Ovary (tissue), 7 donors: ENCODE measurements at regions not wholly inside any gene's neighbourhood (a gene's known extent, or its start where the extent isn't known, plus 50 kb on each side); places are given as distances from the start of the nearest gene placed in this dataset.

ENCODE experiments used
- DNase-seq, 5 donors: peaks; one replicate each; pipeline ENCODE4 v3.0.0-alpha.2; 2019 to 2020
- H3K27ac ChIP-seq, 2 donors: fragments of 200-600 bp; one replicate each; pipeline versions ENCODE4 v1.5.1 to v1.8.0; 2019 to 2022
- H3K27me3 ChIP-seq: fragments of 200-600 bp; one replicate; pipeline ENCODE4 v1.8.0; 2022
- H3K36me3 ChIP-seq: fragments of 200-600 bp; sonication (generic); one replicate; pipeline ENCODE4 v1.5.1; 2019
- H3K4me1 ChIP-seq: one replicate; pipeline ENCODE4 v1.8.1; 2013; ENCODE audit warnings: mild to moderate bottlenecking, moderate library complexity; ENCODE audit not compliant: insufficient read depth
- H3K4me3 ChIP-seq: fragments of 200-600 bp; sonication (generic); one replicate; pipeline ENCODE4 v1.5.1; 2017
- H3K9me3 ChIP-seq, 2 donors: fragments of 200-600 bp in 1 of 2; sonication (generic) in 1 of 2; one replicate each; pipeline versions ENCODE4 v1.5.1 to v1.8.1; 2013 to 2019; ENCODE audit warnings: mild to moderate bottlenecking in 1 of 2, moderate library complexity in 1 of 2
- CTCF ChIP-seq, 3 donors: fragments of 450-650 bp in 2 of 3; fragments of 200-600 bp in 1 of 3; IDR thresholded peaks; one replicate each; pipeline versions ENCODE4 v1.5.1 to v1.8.0; 2016 to 2022; ENCODE audit warnings: antibody characterized with exemption in 3 of 3, mild to moderate bottlenecking in 1 of 3
- EP300 ChIP-seq: sonication (generic); formaldehyde crosslinking; IDR thresholded peaks from one replicate; pipeline ENCODE4 v1.6.1; 2017; ENCODE audit warnings: antibody characterized with exemption
- POLR2A ChIP-seq: fragments of 450-650 bp; IDR thresholded peaks from one replicate; pipeline ENCODE4 v1.6.1; 2017; ENCODE audit warnings: antibody characterized with exemption, mild to moderate bottlenecking, moderate library complexity
- WGBS, 3 donors: extraction: QIAGEN DNeasy Blood & Tissue Kit in 1 of 3; methylation state at CpG; one replicate each; pipeline versions ENCODE4 v1.1.5 to v1.1.7; 2013 to 2017; 5-methylcytosine and 5-hydroxymethylcytosine counted together
- intact Hi-C, 4 donors: fragments of 100-400 bp; cut with DNase I; formaldehyde crosslinking; loops; one replicate each; pipeline versions ENCODE4 v1.11.0 to v1.15.1; 2022 to 2023
- donor health status: DM: no; HTN: no; CAD: no; lungs with moderate emphysema.
- donor health status: DM: no; HTN: no; CAD: no.
- donor health status: Bipolar disorder and iron deficiency.
- donor health status: DM: no; HTN: no; CAD: no.
- donor health status: DM: yes; HTN: yes; CAD: no.

- Histone ChIP-seq H3K27me3 (no peaks in the 10 kb centered on the region), H3K36me3 (no peaks in the 10 kb centered on the region), H3K27ac (no peak overlapping the region), H3K4me3 (no peak overlapping the region), H3K4me1 (no peaks in the 10 kb centered on the region), H3K9me3 (no peaks in the 10 kb centered on the region)
- TF ChIP-seq EP300 (no peak), CTCF (IDR thresholded peaks at IDR 0.05) (no peak), POLR2A (no peak)
- intact Hi-C loops = no loop called here
- DNase-seq = no peak
- 86 to 89% (median 87%) methylated on average over 5 of the region's 5 CpGs for WGBS, 3 donors
Measured at GRCh38 chr9:2299156-2299842, 284.2 kb downstream of the SMARCA2 start.

GRCh38 chr9:2299843-2300205 is 284.7 kb downstream of the SMARCA2 start:
- no peak for DNase-seq
- intact Hi-C loops = no loop called here
- Histone ChIP-seq H3K4me3 (no peak overlapping the region), H3K27ac (no peak overlapping the region), H3K27me3 (no peaks in the 10 kb centered on the region), H3K36me3 (no peaks in the 10 kb centered on the region), H3K9me3 (no peaks in the 10 kb centered on the region), H3K4me1 (no peaks in the 10 kb centered on the region)
- TF ChIP-seq CTCF (IDR thresholded peaks at IDR 0.05) = no peak
- TF ChIP-seq EP300 = no peak
- no peak for TF ChIP-seq POLR2A
- 49 to 59% (median 53%) methylated on average over 4 of the region's 4 CpGs for WGBS, 3 donors

GRCh38 chr9:2300325-2300724 is 285.2 kb downstream of the SMARCA2 start:
- intact Hi-C loops = no loop called here
- no peaks in the 10 kb centered on the region for H3K4me1 ChIP-seq
- H3K4me3 ChIP-seq = no peak overlapping the region
- no peaks in the 10 kb centered on the region for H3K27me3 ChIP-seq
- no peaks in the 10 kb centered on the region for H3K9me3 ChIP-seq
- H3K36me3 ChIP-seq = no peaks in the 10 kb centered on the region
- DNase-seq = no peak
- H3K27ac ChIP-seq = no peak overlapping the region
- TF ChIP-seq CTCF (IDR thresholded peaks at IDR 0.05) (no peak), EP300 (no peak), POLR2A (no peak)

- H3K27me3 ChIP-seq = no peaks in the 10 kb centered on the region
- 84 to 95% (median 92%) methylated on average over 2 of the region's 2 CpGs for WGBS, 3 donors
- no peak for DNase-seq
- no peaks in the 10 kb centered on the region for H3K9me3 ChIP-seq
- no peaks in the 10 kb centered on the region for H3K36me3 ChIP-seq
- no peak overlapping the region for H3K27ac ChIP-seq
- intact Hi-C loops = no loop called here
- H3K4me3 ChIP-seq = no peak overlapping the region
- TF ChIP-seq EP300 (no peak), CTCF (IDR thresholded peaks at IDR 0.05) (no peak), POLR2A (no peak)
- H3K4me1 ChIP-seq = no peaks in the 10 kb centered on the region
Measured at GRCh38 chr9:2302606-2303005, 287.5 kb downstream of the SMARCA2 start.
